Endothelial cell (in vitro differentiated cells): ENCODE measurements at regions not wholly inside any gene's neighbourhood (a gene's known extent, or its start where the extent isn't known, plus 50 kb on each side); places are given as distances from the start of the nearest gene placed in this dataset.
"Not testable (repeated sequence)": the region's sequence is repeated elsewhere in the genome, so short reads cannot be mapped to it uniquely, and the experiment has no call there.

Experiments used
- DNase-seq: peaks from one replicate; pipeline ENCODE4 v3.0.0; 2021; ENCODE audit warnings: low spot score
- H3K27ac Mint-ChIP-seq: one replicate; pipeline ENCODE4 v1.8.0; 2021; ENCODE audit warnings: mixed read lengths, inconsistent platforms; ENCODE audit not compliant: unreplicated experiment
- H3K27me3 Mint-ChIP-seq: one replicate; pipeline ENCODE4 v1.8.0; 2021; ENCODE audit warnings: mild to moderate bottlenecking, moderate library complexity, mixed read lengths, inconsistent platforms; ENCODE audit not compliant: unreplicated experiment
- H3K36me3 Mint-ChIP-seq: one replicate; pipeline ENCODE4 v1.8.0; 2021; ENCODE audit warnings: mild to moderate bottlenecking, low read depth, mixed read lengths, inconsistent platforms; ENCODE audit not compliant: unreplicated experiment
- H3K4me1 Mint-ChIP-seq: one replicate; pipeline ENCODE4 v1.8.0; 2021; ENCODE audit warnings: mild to moderate bottlenecking, mixed read lengths, inconsistent platforms; ENCODE audit not compliant: unreplicated experiment
- H3K4me3 Mint-ChIP-seq: one replicate; pipeline ENCODE4 v1.8.0; 2021; ENCODE audit warnings: mild to moderate bottlenecking, mixed read lengths, inconsistent platforms; ENCODE audit not compliant: unreplicated experiment
- H3K9me3 Mint-ChIP-seq: one replicate; pipeline ENCODE4 v1.8.0; 2021; ENCODE audit warnings: mixed read lengths, inconsistent platforms; ENCODE audit not compliant: unreplicated experiment
- CTCF ChIP-seq: fragments of 200-600 bp; sonication (generic); IDR thresholded peaks from one replicate; pipeline ENCODE4 v1.5.0; 2021; ENCODE audit warnings: antibody characterized with exemption; ENCODE audit not compliant: unreplicated experiment

GRCh38 chr5:124103671-124104070 is 591.7 kb downstream of the CSNK1G3 start:
- DNase-seq = no peak
- H3K36me3 Mint-ChIP-seq = no peaks in the 10 kb centered on the region
- no peak for TF ChIP-seq CTCF
- H3K27ac Mint-ChIP-seq = no peak overlapping the region
- H3K4me1 Mint-ChIP-seq = no peaks in the 10 kb centered on the region
- peaks cover 2% of the 10 kb centered on the region for H3K27me3 Mint-ChIP-seq
- H3K9me3 Mint-ChIP-seq = no peaks in the 10 kb centered on the region
- no peak overlapping the region for H3K4me3 Mint-ChIP-seq

GRCh38 chr5:124103056-124103455 is 591.1 kb downstream of the CSNK1G3 start:
- H3K9me3 Mint-ChIP-seq, H3K36me3 Mint-ChIP-seq, DNase-seq, H3K27ac Mint-ChIP-seq, H3K4me3 Mint-ChIP-seq, H3K4me1 Mint-ChIP-seq, H3K27me3 Mint-ChIP-seq: not testable (repeated sequence)

- Mint-ChIP-seq H3K4me3 (no peak overlapping the region), H3K27ac (no peak overlapping the region)
- TF ChIP-seq CTCF = no peak
Measured at GRCh38 chr5:124102486-124102885, 590.5 kb downstream of the CSNK1G3 start.

GRCh38 chr5:124093658-124094057 is 581.7 kb downstream of the CSNK1G3 start:
- no peak overlapping the region for H3K4me3 Mint-ChIP-seq
- no peaks in the 10 kb centered on the region for H3K36me3 Mint-ChIP-seq
- no peak for TF ChIP-seq CTCF
- no peak for DNase-seq
- H3K27me3 Mint-ChIP-seq = no peaks in the 10 kb centered on the region
- H3K9me3 Mint-ChIP-seq = no peaks in the 10 kb centered on the region
- H3K27ac Mint-ChIP-seq = no peak overlapping the region
- no peaks in the 10 kb centered on the region for H3K4me1 Mint-ChIP-seq

More at GRCh38 chr5:124102486-124102885, 590.5 kb downstream of the CSNK1G3 start:
- H3K27me3 Mint-ChIP-seq = peaks cover 2% of the 10 kb centered on the region
- H3K36me3 Mint-ChIP-seq = no peaks in the 10 kb centered on the region
- no peak for DNase-seq
- H3K9me3 Mint-ChIP-seq = no peaks in the 10 kb centered on the region
- no peaks in the 10 kb centered on the region for H3K4me1 Mint-ChIP-seq

GRCh38 chr5:124090115-124090514 is 578.1 kb downstream of the CSNK1G3 start:
- H3K36me3 Mint-ChIP-seq = no peaks in the 10 kb centered on the region
- TF ChIP-seq CTCF = no peak
- DNase-seq = no peak
- no peaks in the 10 kb centered on the region for H3K4me1 Mint-ChIP-seq
- no peaks in the 10 kb centered on the region for H3K9me3 Mint-ChIP-seq
- no peak overlapping the region for H3K27ac Mint-ChIP-seq
- no peak overlapping the region for H3K4me3 Mint-ChIP-seq
- H3K27me3 Mint-ChIP-seq = no peaks in the 10 kb centered on the region

GRCh38 chr5:124089578-124089977 is 577.6 kb downstream of the CSNK1G3 start:
- TF ChIP-seq CTCF = no peak
- no peak overlapping the region for H3K27ac Mint-ChIP-seq
- H3K4me1 Mint-ChIP-seq = no peaks in the 10 kb centered on the region

More at GRCh38 chr5:124089578-124089977, 577.6 kb downstream of the CSNK1G3 start:
- Mint-ChIP-seq H3K36me3 (no peaks in the 10 kb centered on the region), H3K27me3 (no peaks in the 10 kb centered on the region), H3K4me3 (no peak overlapping the region), H3K9me3 (no peaks in the 10 kb centered on the region)
- DNase-seq = no peak
